Sigmoid colon (tissue), 4 donors: ENCODE measurements at regions not wholly inside any gene's neighbourhood (a gene's known extent, or its start where the extent isn't known, plus 50 kb on each side); places are given as distances from the start of the nearest gene placed in this dataset.
"Not testable (repeated sequence)": the region's sequence is repeated elsewhere in the genome, so short reads cannot be mapped to it uniquely, and the experiment has no call there.

Experiments
- POLR2A ChIP-seq, 2 donors: fragments of 450-650 bp; IDR thresholded peaks; one replicate each; pipeline ENCODE4 v1.6.1; 2016; ENCODE audit warnings: antibody characterized with exemption in 2 of 2, mild to moderate bottlenecking in 2 of 2, moderate library complexity in 2 of 2
- POLR2AphosphoS5 ChIP-seq, 4 donors: sonication (generic); formaldehyde crosslinking; IDR thresholded peaks; one replicate each; pipeline ENCODE4 v1.6.1; 2017; ENCODE audit warnings: antibody characterized with exemption in 4 of 4
- TF ChIP-seq, protein P1 (sequence below), 4 experiments: fragments of 450-650 bp in 3 of 4; fragments of 200-600 bp in 1 of 4; IDR thresholded peaks; one replicate each; pipeline ENCODE4 v1.5.1; 2016 to 2019; ENCODE audit warnings: antibody characterized with exemption in 4 of 4, mild to moderate bottlenecking in 3 of 4, moderate library complexity in 2 of 4

DNA sequence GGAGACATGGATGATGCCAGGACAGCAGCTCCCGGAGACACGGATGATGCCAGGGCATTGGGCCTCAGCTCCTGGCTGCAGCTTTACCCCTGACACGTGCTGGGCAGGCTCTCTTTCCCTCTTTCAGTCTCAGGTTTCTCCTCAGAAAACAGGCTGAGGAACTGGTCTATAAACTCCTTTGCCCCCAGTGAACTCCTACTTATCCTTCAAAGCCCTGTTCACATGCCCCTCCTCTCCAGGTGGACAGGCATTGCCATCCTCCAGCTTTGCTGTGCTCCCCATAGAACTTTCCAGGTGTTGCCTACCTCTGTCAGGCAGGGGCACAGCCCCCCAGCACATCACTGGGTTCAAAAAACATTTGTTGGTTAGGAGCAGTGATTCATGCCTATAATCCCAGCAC, 198.4 kb downstream of the BANP start:
- TF ChIP-seq, protein P1, sequence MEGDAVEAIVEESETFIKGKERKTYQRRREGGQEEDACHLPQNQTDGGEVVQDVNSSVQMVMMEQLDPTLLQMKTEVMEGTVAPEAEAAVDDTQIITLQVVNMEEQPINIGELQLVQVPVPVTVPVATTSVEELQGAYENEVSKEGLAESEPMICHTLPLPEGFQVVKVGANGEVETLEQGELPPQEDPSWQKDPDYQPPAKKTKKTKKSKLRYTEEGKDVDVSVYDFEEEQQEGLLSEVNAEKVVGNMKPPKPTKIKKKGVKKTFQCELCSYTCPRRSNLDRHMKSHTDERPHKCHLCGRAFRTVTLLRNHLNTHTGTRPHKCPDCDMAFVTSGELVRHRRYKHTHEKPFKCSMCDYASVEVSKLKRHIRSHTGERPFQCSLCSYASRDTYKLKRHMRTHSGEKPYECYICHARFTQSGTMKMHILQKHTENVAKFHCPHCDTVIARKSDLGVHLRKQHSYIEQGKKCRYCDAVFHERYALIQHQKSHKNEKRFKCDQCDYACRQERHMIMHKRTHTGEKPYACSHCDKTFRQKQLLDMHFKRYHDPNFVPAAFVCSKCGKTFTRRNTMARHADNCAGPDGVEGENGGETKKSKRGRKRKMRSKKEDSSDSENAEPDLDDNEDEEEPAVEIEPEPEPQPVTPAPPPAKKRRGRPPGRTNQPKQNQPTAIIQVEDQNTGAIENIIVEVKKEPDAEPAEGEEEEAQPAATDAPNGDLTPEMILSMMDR (IDR thresholded peaks at IDR 0.05): not testable (repeated sequence)
- TF ChIP-seq POLR2AphosphoS5, POLR2A (IDR thresholded peaks at IDR 0.05): not testable (repeated sequence)
